Small intestine (tissue), 7 donors: ENCODE measurements at regions not wholly inside any gene's neighbourhood (a gene's known extent, or its start where the extent isn't known, plus 50 kb on each side); places are given as distances from the start of the nearest gene placed in this dataset.
"Not testable (repeated sequence)": the region's sequence is repeated elsewhere in the genome, so short reads cannot be mapped to it uniquely, and the experiment has no call there.

Experiments used
- DNase-seq, 2 donors: peaks; one replicate each; pipeline versions ENCODE4 v3.0.0 to v3.0.0-alpha.2; 2013
- FAIRE-seq: peaks from 2 replicates; lab custom pipeline; 2012; peaks lifted over from hg19 to GRCh38; lab: Jason Lieb, UNC
- H3K27ac ChIP-seq, 3 donors: one replicate each; pipeline ENCODE4 v1.5.1; 2013; ENCODE audit warnings: low read length in 2 of 3, mild to moderate bottlenecking in 2 of 3, control low read depth in 1 of 3, inconsistent platforms in 1 of 3, low read depth in 1 of 3, moderate library complexity in 1 of 3
- H3K27me3 ChIP-seq, 3 donors: one replicate each; pipeline ENCODE4 v1.6.1; 2013; ENCODE audit warnings: low read length in 3 of 3, inconsistent platforms in 1 of 3; ENCODE audit not compliant: control insufficient read depth in 3 of 3, insufficient read depth in 3 of 3
- H3K36me3 ChIP-seq, 3 donors: one replicate each; pipeline ENCODE4 v1.6.1; 2013; ENCODE audit warnings: low read length in 3 of 3, inconsistent platforms in 1 of 3, low read depth in 1 of 3, mild to moderate bottlenecking in 1 of 3, moderate library complexity in 1 of 3; ENCODE audit not compliant: control insufficient read depth in 3 of 3, insufficient read depth in 2 of 3
- H3K4me1 ChIP-seq, 3 donors: one replicate each; pipeline ENCODE4 v1.6.1; 2013; ENCODE audit warnings: low read length in 2 of 3, inconsistent platforms in 1 of 3, low read depth in 1 of 3, mild to moderate bottlenecking in 1 of 3, moderate library complexity in 1 of 3; ENCODE audit not compliant: control insufficient read depth in 3 of 3, insufficient read depth in 2 of 3
- H3K4me3 ChIP-seq, 3 donors: one replicate each; pipeline ENCODE4 v1.5.1; 2013; ENCODE audit warnings: low read length in 3 of 3, control low read depth in 1 of 3, inconsistent platforms in 1 of 3, low read depth in 1 of 3, mild to moderate bottlenecking in 1 of 3, moderate library complexity in 1 of 3
- H3K9me3 ChIP-seq, 2 donors: one replicate each; pipeline ENCODE4 v1.6.1; 2013; ENCODE audit warnings: low read depth in 1 of 2, low read length in 1 of 2; ENCODE audit not compliant: control insufficient read depth in 2 of 2, insufficient read depth in 1 of 2
- WGBS, 3 donors: extraction: QIAGEN DNeasy Blood & Tissue Kit; methylation state at CpG; one replicate each; pipeline ENCODE4 v1.1.7; 2013; 5-methylcytosine and 5-hydroxymethylcytosine counted together
- donor health status: healthy with polysubstance abuse.
- donor health status: control.
- donor health status: control.
- donor health status: Bipolar disorder and iron deficiency.
- donor health status: healthy.

DNA sequence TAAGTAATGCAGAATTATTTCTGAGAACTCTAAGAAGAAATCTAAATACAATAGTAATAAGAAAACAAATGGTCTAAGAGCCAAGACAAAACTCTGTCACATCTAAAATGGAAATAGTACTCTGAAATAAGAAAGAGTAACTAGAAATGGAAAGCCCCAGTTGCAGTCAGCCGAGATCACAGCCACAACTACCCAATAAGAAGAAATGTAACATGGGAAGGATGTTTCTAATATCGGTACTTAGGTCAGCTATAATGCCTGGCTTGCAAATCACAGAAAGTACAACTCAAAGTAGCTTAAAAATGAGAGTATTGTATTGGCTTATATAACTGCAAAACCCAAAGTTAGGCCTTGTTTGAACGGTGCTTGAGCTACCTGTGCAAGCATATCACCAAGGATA is 58.6 kb upstream of the USP25 start:
- Histone ChIP-seq H3K4me1 (no peaks in the 10 kb centered on the region), H3K4me3 (no peak overlapping the region), H3K27ac (no peak overlapping the region), H3K9me3 (no peaks in the 10 kb centered on the region), H3K27me3 (no peaks in the 10 kb centered on the region), H3K36me3 (no peaks in the 10 kb centered on the region)
- WGBS, 3 donors: 78 to 91% (median 86%) methylated on average over 3 of the region's 3 CpGs
- no peak for FAIRE-seq
- DNase-seq: no peak

DNA sequence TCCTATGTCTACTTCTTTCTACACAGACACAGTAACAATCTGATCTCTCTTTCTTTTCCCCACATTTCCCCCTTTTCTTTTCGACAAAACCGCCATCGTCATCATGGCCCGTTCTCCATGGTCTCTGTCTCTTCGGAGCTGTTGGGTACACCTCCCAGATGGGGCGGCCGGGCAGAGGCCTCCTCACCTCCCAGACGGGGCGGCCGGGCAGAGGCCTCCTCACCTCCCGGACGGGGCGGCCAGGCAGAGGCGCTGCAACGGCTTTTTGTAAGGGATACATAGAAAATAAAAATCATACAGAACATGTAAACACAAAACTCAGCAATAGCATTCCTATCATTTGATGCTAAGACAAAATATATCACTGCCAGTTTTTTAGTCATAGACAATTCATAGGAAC is 57.2 kb upstream of the USP25 start:
- 97 to 98% (median 97%) methylated on average over 14 to 15 of the region's 15 CpGs for WGBS, 3 donors
- not testable (repeated sequence) for H3K27me3 ChIP-seq, FAIRE-seq, H3K36me3 ChIP-seq, DNase-seq, H3K4me3 ChIP-seq, H3K27ac ChIP-seq, H3K4me1 ChIP-seq, H3K9me3 ChIP-seq

DNA sequence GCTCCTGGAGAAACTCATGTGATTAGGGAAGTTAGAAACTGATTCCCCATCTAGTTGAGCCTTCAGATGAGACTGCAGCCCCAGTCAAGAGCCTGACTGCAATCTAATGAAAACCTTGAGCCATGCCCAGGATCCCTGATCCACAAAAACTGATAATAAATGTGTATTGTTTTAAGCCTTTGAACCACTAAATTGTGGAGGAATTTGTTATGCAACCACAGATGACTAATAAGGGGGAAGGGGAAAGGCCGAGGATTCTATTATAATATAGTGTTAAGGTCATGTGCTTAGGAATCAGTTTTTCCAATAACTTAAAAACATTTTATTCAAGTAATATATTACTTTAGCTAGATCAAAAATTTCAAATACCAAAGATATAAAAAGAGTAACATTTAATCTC is 52.8 kb upstream of the USP25 start:
- peaks cover 0 to 4% of the 10 kb centered on the region in 2 donors for H3K9me3 ChIP-seq
- no peak for FAIRE-seq
- no peak for DNase-seq
- no peak overlapping the region for H3K4me3 ChIP-seq
- H3K4me1 ChIP-seq: no peaks in the 10 kb centered on the region
- H3K27me3 ChIP-seq: no peaks in the 10 kb centered on the region
- 85 to 91% (median 85%) methylated on average over 1 of the region's 1 CpG for WGBS, 3 donors
- no peak overlapping the region for H3K27ac ChIP-seq
- no peaks in the 10 kb centered on the region for H3K36me3 ChIP-seq

DNA sequence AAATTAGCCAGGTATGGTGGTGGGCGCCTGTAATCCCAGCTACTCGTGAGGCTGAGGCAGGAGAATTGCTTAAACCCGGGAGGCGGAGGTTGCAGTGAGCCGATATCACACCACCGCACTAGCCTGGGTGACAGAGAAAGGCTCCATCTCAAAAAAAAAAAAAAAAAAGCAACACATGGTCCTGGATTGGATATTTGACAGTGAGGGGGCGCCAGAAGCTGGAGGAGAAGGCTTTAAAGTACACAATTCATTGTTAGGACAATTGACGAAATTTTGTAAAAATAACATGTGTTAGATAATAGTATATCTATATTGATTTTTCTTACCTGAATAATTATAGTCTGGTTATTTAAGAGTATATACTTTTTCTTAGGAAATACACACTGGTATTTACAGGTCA is 50.2 kb upstream of the USP25 start:
- Histone ChIP-seq H3K4me3 (no peak overlapping the region), H3K4me1 (no peaks in the 10 kb centered on the region), H3K36me3 (no peaks in the 10 kb centered on the region), H3K27ac (no peak overlapping the region), H3K27me3 (no peaks in the 10 kb centered on the region), H3K9me3 (peaks cover 0 to 8% of the 10 kb centered on the region in 2 donors)
- no peak for FAIRE-seq
- DNase-seq: no peak
- WGBS, 3 donors: 86 to 90% (median 87%) methylated on average over 8 of the region's 8 CpGs
